Activated CD4-positive, alpha-beta T cell treated with anti-CD3 and anti-CD28 coated beads for 1 hour (primary cell): ENCODE measurements at regions not wholly inside any gene's neighbourhood (a gene's known extent, or its start where the extent isn't known, plus 50 kb on each side); places are given as distances from the start of the nearest gene placed in this dataset.

Experiments used
- DNase-seq: peaks from one replicate; pipeline ENCODE4 v3.0.0-alpha.2; 2020

DNA sequence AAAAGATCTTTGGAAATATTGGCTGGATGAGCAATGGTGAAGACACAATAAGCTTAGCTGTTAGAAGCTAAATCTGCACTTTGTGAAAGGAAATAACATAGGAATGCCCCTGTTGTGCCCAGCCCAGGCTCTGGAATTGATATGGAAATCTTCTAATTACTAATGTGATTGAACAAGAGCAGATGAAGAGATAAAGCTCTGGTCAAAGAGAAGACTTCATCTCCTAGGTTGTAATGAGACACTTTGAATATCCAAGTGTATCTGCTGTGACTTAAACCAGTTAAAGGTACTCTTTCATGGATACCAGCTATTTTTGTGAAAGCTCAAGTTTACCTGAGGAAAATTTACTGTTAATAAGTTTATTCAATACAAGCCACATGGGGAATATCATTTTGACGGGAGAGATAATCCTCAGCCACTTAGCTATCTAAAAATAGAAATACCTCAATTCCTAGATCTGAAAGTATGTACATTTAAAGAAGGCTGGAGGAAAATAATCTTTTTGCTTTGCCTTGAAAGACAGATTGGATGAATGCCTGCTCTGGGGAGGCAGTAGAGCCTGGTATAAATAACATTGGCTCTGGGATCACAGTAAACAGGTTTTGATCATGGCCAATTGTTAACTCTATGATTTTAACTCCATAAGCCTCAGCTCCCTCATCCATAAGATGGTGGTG lies 494.0 kb upstream of the B3GALT2 start:
- no peak for DNase-seq

DNA sequence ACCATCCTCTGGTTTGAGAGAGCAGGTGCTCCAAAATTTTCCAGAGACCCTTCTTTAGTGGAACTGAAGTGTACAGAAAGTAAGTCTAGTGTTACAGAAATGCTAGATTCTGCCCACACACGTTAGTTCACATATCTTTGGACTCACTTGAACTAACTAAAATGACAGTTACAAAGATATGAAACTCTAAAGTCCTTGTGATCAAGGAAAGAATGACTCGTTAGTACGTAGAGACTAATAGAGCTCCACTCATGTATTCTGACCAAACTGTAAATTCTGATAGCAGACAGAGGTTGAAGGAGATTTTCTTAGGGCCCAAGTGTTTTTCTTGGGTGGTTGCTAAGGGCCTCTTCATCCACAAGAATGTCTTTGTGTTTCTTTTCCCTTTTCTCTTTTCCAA lies 491.5 kb upstream of the B3GALT2 start:
- no peak for DNase-seq

DNA sequence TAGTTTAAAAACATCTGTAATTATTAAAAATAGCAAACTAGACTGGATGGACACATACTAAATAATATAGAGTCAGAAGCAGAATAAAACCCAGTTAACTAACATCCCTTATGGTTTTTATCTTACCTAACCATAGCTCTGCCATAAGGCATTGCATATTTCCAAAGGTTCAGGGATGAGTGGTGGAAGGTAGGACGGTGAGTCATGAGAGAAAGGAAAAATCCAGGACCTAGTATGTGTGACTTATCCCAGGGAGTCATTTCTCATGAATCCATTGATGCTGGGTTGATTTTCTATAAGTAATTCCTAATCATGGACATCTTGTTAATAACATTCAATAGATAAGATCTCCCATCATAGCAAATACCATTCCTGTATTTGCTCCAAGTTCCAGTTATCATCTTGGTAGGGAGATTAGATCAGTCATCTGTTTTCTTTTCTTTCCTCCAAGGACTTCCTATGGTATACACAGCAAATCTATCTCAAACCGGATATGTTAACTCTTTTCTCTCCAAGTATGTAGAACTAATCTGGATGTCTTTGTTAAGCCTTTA lies 490.7 kb upstream of the B3GALT2 start:
- no peak for DNase-seq

DNA sequence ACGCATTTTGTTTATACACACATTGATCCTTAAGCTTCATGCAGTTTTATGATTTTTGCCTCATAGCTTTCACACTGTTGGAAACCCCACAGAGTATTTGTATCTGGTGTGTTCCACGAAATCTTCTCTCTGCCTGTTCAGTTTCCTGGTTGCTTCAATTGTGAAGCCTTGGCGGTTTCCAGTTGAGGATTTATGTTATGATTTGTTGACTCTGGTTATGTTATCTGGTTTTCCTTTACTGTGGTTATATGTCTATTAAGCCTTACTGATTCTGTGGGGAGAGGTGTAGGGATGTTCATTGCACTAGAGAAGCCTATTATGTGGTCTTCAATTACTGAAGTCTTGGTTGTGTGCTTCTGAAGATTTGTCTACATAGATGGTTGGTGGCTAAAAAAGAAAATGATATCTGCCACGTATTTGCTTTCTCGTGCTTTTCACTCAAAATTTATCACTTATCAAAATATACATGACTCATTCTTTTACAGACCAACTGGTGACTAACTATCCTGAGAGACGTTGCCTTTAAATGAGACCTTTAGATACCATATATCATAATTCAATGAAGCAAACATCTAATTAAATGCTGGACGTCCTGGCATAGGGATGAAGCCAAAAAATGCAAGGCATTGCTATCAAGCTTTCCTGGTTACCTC lies 488.0 kb upstream of the B3GALT2 start:
- DNase-seq = no peak

DNA sequence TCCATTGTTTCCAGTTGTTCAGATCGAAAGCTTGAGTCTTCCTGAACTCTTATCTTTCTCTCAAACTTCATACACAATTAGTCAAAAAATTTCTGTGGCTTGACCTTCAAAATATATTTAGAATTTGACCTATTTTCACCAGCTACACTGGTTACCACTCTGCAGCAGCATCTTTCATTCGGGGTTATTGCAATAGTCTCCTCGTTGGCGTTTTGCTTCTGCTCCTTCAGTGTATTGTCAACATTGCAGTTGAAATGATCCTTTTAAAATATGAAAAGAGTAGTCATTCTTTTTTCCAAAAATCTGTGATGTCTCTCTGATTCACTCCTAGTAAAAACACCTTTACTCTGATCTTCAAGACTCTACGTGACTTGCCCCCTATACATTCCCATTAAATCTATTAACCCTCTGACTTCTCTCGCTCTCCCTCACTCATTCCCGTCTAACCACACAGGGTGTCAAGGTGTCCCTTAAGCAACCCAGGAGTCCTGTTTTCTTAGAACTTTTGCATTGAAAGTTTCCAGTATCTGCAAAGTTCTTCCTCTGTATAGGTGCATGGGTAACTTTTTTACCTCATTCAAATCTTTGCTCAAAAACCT lies 480.2 kb upstream of the B3GALT2 start:
- DNase-seq = no peak

- DNase-seq = no peak
Observed at GRCh38 chr1:193663965-193664364, 477.6 kb upstream of the B3GALT2 start.

- DNase-seq = no peak
Observed at GRCh38 chr1:193662030-193662429, 475.6 kb upstream of the B3GALT2 start.

DNA sequence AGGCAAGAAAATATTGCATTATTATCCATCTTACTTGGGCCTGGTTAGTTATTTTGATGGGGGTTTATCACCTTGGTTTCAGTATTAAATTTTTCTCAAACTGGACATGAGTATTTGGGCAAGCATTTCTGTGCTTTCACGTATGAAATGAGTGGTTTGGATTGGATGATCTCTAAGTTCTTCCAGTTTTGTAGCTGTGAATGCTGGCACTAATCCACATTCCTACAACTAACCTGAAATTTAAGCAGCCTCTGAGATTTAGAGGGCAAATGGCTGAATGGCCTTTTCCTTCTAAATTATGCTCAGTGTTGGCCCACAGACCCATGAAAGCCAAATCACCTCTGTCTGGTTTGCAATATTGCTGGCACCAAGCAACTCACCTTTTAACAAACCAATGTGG lies 475.0 kb upstream of the B3GALT2 start:
- DNase-seq = no peak

DNA sequence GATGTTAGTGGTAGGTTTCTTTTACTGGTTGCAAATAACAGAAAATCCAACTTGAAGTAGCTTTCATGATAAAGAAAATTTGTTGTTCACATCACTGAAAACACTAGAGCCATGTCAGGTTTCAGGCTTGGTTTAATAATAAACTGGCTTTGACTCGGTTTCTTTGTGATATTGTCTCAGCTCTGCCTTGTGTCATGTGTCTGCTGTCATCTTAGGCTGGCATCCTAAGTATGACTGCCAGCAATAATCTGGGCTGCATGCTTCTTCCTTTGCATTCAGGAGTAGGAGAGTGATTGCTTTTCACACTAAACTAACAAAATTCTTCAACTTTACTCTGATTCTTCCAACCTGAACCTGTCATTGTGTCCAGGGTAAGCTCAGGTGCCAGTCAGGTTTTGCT lies 474.0 kb upstream of the B3GALT2 start:
- no peak for DNase-seq

GRCh38 chr1:193658691-193659090 lies 472.3 kb upstream of the B3GALT2 start:
- no peak for DNase-seq

DNA sequence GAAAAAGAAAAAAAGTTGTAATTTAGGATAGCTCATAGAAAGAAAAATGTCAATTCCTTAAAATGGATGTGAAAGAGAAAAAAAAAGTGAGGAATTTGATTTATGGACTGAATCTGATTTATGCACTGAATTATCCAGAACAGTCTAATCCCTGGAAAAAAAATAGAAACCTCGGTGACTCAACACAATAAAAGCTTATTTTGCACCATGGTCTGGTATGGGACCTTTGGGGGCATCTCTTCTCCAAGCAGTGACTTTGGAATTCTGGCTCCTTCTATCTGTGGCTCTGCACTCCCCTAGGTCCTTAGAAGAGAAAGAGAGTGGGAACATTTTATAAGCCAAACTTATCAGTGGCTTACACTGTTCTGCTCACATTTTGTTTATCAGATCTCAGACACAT lies 471.7 kb upstream of the B3GALT2 start:
- no peak for DNase-seq

- no peak for DNase-seq
Observed at GRCh38 chr1:193657552-193657951, 471.1 kb upstream of the B3GALT2 start.

DNA sequence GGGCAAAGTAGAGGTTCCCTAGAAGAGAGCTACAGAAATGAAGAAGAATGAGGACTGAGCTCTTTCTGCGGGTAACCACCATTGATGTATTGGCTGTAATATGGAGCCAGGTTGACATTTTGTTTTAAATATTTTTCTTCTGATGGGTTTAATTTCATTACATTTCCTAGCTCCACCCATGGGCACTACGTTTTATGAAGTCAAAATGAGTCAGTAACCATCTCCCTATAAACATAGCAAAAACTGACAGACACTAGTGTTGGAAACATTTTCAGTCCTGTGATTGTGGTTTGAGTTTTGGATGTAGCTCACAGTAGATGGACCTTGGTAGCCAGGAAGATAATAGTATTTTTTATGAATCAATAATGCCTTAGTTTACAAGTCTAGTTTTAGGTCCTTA lies 470.4 kb upstream of the B3GALT2 start:
- DNase-seq = no peak

DNA sequence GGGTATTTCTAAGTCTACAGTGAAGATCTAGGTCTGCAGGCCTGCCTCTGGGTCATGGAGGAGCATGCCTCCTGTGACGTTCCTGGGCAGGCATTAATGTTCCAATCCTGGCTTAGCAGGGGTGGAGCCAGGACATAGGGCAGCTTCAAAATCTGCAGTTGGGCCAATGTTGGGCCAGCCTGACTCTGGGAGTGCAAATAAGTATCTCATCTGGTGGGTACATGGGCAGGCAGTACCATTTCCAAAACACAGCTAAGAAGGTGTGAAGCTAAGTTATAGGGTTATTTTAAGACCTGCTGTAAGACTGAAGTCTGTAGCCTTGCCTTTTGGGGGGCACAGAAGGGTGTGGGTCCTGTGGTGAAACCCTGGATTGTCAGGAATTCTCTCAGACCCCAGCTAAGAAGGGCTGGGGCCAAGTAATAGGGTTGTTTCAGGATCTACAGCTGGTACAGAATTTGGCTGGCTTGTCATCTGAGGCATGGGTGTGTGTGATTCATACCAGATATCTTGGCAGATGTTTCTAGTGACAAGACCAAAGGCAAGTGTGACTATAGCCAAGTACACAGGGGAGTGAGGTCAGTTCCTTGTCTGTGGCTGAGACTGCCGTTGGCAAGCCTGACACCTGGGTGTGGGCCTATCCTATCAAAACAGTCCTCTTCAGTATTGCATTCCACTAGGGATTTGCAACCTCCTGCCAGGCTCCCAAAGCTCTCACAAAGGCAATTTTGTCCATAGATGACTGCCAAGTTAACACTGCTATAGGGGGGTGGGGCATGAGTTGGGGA lies 468.7 kb upstream of the B3GALT2 start:
- DNase-seq = no peak

DNA sequence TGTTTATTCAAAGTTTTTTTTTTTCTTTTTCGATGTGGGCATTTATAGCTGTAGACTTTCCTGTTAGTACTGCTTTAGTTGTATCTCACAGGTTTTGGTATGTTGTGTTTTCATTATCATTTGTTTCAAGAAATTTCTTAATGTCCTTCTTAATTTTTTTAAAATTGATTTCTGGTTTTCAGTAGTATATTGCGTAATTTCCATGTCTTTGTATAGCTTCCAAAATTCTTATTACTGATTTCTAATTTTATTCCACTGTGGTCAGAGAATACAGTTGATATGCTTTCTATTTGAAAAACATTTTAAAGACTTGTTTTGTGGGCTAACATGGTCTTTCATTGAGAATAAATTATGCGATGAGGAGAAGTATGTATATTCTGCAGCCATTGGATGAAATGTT lies 463.2 kb upstream of the B3GALT2 start:
- DNase-seq = no peak

DNA sequence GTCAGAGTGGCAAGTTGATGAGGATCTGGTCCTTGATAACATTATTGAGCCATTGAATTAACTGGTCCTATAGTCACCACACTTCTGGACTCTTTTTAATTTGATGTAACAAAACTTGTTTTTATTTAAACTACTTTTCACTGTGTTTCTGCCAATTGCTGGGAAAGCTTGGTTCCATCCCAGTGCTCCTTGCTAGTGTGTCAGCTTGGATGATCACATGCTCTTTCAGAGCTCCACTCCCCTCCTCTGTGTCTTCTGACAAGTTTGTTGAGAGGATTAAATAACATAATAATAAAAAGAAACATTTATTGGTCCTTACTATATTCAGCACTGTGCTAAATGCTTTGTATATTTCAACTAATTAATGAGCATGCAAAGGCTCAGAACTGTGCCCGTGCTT lies 448.5 kb upstream of the B3GALT2 start:
- DNase-seq = no peak

GRCh38 chr1:193634470-193634869 lies 448.1 kb upstream of the B3GALT2 start:
- DNase-seq = no peak

DNA sequence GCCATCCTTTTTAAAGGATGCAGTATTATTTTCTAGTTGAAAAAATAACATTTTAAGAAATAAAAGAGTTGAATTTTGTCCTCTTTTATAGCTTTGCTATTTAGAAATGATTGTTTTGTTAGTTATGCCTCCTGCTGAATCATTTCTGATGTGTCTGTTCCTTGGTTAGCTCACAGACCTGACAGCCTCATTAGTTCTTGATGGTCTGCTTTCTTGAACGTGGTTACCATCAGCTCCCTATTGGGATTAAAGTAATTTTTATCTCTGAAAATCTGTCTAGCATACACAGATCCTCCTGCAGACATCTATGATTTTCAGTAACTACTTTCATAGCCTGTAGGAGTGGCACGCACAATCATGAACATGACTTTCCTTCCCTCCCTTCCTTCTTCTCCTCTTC lies 447.6 kb upstream of the B3GALT2 start:
- DNase-seq = no peak

DNA sequence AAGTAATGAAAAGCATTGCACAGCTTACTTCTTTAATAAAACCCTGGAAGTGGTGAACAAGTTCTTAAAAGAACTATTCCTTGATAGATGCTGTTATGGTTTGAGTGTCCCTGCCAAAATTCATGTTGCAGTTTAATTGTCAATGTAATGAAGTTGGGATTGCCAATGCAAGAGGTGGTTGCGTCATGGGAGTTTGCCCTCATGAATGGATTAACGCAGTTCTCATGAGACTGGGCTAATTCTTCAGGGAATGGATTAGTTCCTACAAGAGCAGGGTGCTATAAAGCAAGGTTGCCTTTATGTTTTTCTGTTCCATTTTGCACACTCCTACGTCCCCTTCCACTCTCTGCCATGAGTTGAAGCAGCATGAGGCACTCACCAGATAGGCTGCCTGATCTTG lies 446.7 kb upstream of the B3GALT2 start:
- DNase-seq = no peak

GRCh38 chr1:193631306-193631705 lies 444.9 kb upstream of the B3GALT2 start:
- no peak for DNase-seq

DNA sequence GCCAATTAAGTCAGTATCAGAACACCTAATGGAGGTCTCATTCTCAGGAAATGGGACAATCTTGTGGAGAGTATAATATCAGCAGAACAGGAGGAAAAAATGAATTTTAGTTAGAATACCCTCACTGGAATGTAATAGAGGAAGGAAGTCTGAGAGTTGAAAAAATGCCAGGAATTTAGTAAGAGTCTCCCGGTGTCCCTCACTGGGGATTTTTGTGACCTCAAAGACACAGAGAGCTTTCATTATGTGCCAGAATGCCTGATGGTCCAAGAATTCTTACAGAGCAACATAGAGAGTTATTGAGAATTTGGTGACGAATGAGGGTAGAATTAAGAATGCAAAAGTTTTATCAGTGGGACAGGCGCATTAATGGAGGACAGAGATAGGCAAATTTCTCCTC lies 443.5 kb upstream of the B3GALT2 start:
- no peak for DNase-seq

- no peak for DNase-seq
Observed at GRCh38 chr1:193626695-193627094, 440.3 kb upstream of the B3GALT2 start.

DNA sequence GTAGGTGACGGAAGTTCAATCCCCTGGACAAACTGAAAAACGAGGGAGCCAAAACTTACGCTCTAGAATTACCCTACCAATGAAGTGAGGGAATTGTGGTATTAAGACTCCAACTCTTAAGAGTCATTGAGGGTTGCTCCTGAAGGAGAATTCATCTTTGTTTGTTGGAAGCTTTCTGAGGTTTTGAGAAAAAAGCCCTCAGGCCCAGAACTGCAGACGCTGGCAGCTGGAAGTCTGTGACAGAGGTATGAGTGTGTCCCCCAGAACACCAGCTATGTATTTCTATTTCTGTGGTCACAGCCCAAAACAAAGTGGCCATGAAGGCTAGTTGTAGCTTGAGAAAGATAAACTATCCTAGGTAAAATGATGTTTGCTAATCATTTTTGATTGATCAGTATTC lies 438.8 kb upstream of the B3GALT2 start:
- DNase-seq = no peak

GRCh38 chr1:193619911-193620310 lies 433.5 kb upstream of the B3GALT2 start:
- DNase-seq = no peak
